ENCODE measurements at regions not wholly inside any gene's neighbourhood (a gene's known extent, or its start where the extent isn't known, plus 50 kb on each side); places are given as distances from the start of the nearest gene placed in this dataset.

- TF ChIP-seq MTA3 (IDR thresholded peaks at IDR 0.05; ENCODE audit: borderline replicate concordance), result no peak
- TF ChIP-seq IFI16 (CRISPR knock-in tag; IDR thresholded peaks at IDR 0.05), result no peak
- TF ChIP-seq ZNF644 (tag; IDR thresholded peaks at IDR 0.05; ENCODE audit: low read depth), result no peak
- no peak for TF ChIP-seq CTCF (IDR thresholded peaks at IDR 0.05 in 2 of 3, conservative IDR thresholded peaks at IDR 0.05 in 1 of 3; ENCODE audit: insufficient read depth in 2 of 3, low read depth in 1 of 3, low read length in 3 of 3)
- no peak for TF ChIP-seq E2F4 (CRISPR knock-in tag; IDR thresholded peaks at IDR 0.05; ENCODE audit: low read depth)
- no peak for TF ChIP-seq ATF2 (CRISPR knock-in tag; IDR thresholded peaks at IDR 0.05)
These were observed 367.5 kb downstream of the CCSER2 start for GRCh38 chr10:84695902-84696301.

All from K562 (cell line).